ENCODE measurements at regions not wholly inside any gene's neighbourhood (a gene's known extent, or its start where the extent isn't known, plus 50 kb on each side); places are given as distances from the start of the nearest gene placed in this dataset.
A peak's percentile ranks its signal among the peaks of the same experiment; 100 is the strongest.

DNA sequence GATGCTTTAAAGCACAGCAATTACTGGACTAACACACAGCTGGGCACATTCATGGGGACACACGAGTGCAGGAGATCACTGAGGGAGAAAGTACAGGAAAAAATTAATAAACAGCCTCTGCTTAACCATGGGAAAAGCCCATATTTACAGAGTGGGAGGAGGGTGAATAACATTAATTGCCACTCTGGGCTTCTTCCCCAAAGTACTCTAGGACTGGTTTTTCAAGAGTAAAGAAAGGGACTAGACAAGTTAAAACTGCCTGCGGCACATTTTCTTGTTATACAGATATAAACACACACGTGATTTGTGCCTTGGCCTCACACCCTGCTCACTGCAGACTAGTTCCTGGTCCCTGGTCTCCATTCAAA is 179.7 kb upstream of the TET2 start:
- 0 to 83% (median 57%) methylated on average over 2 to 3 of the region's 3 CpGs; no CpG with 5 or more reads in 2 of the 10 experiments for WGBS, 10 experiments
- in situ Hi-C loops (cut with MboI; ENCODE audit: low pct_unique_long_range_greater_than_20kb in 2 of 9, low sequenced_read_pairs in 9 of 9, unreplicated experiment in 9 of 9): no loop called here
- no peaks in the 10 kb centered on the region for H3K4me1 ChIP-seq (replicated peaks in 1 of 2)
- H3K4me3 ChIP-seq: no peak overlapping the region
- ATAC-seq (replicated peaks in 6 of 8): peak in 2 of 8 experiments; percentile 27 to 48
- peak overlapping the region in 1 of 2 donors; percentile 39 for H3K27ac ChIP-seq

- in situ Hi-C loops (cut with MboI; ENCODE audit: low pct_unique_long_range_greater_than_20kb in 2 of 9, low sequenced_read_pairs in 9 of 9, unreplicated experiment in 9 of 9): no loop called here
- no peak overlapping the region for H3K27ac ChIP-seq
- 2 to 100% (median 79%) methylated on average over 1 to 3 of the region's 3 CpGs for WGBS, 10 experiments
- H3K4me3 ChIP-seq: no peak overlapping the region
- no peak for ATAC-seq (replicated peaks in 6 of 8)
- H3K4me1 ChIP-seq (replicated peaks in 1 of 2): no peaks in the 10 kb centered on the region
Observed at GRCh38 chr4:104969394-104970082, 177.1 kb upstream of the TET2 start.

GRCh38 chr4:104971462-104971861 is 175.2 kb upstream of the TET2 start:
- no peaks in the 10 kb centered on the region for H3K4me1 ChIP-seq (replicated peaks in 1 of 2)
- no peak overlapping the region for H3K4me3 ChIP-seq
- 0 to 100% (median 95%) methylated on average over 1 to 2 of the region's 2 CpGs; no CpG with 5 or more reads in 1 of the 10 experiments for WGBS, 10 experiments
- in situ Hi-C loops (cut with MboI; ENCODE audit: low pct_unique_long_range_greater_than_20kb in 2 of 9, low sequenced_read_pairs in 9 of 9, unreplicated experiment in 9 of 9): no loop called here
- no peak overlapping the region for H3K27ac ChIP-seq
- ATAC-seq (replicated peaks in 6 of 8): peak in 2 of 8 experiments; percentile 37 to 46

DNA sequence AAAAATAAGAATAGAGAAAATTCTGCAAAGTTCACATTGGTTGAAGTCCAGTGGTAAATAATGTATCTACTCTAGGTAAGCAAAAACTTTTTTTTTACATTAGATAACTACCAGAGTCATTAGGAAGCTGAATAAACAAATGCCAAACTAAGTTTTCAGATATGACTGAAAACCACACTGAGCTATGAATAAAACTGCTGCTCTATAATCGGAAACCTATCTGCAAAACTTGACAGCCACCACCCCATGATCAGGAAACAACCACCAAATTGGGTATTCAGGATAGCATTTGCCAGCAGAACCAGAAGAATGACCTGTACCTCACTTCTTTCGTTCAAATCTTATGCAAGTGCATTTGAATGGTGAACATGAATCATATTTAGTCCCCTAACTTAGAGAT is 173.0 kb upstream of the TET2 start:
- peak in 1 of 8 experiments; percentile 20 for ATAC-seq (replicated peaks in 6 of 8)
- no peaks in the 10 kb centered on the region for H3K4me1 ChIP-seq (replicated peaks in 1 of 2)
- 0 to 100% (median 85%) methylated on average over 1 to 2 of the region's 2 CpGs for WGBS, 10 experiments
- H3K4me3 ChIP-seq: no peak overlapping the region
- H3K27ac ChIP-seq: no peak overlapping the region
- in situ Hi-C loops (cut with MboI; ENCODE audit: low pct_unique_long_range_greater_than_20kb in 2 of 9, low sequenced_read_pairs in 9 of 9, unreplicated experiment in 9 of 9): no loop called here

DNA sequence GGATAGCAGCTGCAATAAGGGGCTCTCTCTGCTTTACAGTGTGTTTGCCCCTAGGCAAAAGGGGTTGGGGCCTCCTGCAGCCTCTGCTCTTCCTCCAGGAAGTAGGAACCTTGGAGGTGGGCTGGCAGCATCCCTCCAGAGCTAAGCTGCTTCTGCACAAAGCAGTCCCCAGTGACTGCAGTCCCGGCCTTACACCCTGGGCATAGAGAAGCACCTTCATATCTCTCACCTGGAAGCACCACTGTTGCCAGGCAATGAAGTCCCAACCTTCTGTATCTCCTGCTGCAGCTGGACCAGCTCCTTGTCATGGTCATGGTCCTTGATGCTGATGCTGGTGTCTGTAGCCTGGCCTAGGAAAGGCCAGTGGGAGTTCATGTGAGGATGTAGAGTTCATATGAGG is 171.1 kb upstream of the TET2 start:
- H3K4me1 ChIP-seq (replicated peaks in 1 of 2): no peaks in the 10 kb centered on the region
- ATAC-seq (replicated peaks in 6 of 8): no peak
- WGBS, 10 experiments: 0 to 50% (median 20%) methylated on average over 1 of the region's 1 CpG; no CpG with 5 or more reads in 7 of the 10 experiments
- H3K4me3 ChIP-seq: no peak overlapping the region
- H3K27ac ChIP-seq: no peak overlapping the region
- in situ Hi-C loops (cut with MboI; ENCODE audit: low pct_unique_long_range_greater_than_20kb in 2 of 9, low sequenced_read_pairs in 9 of 9, unreplicated experiment in 9 of 9): no loop called here

- ATAC-seq (replicated peaks in 6 of 8): no peak
- Histone ChIP-seq H3K27ac (no peak overlapping the region), H3K4me1 (replicated peaks in 1 of 2) (no peaks in the 10 kb centered on the region), H3K4me3 (no peak overlapping the region)
- 17 to 100% (median 71%) methylated on average over 1 to 2 of the region's 2 CpGs; no CpG with 5 or more reads in 3 of the 10 experiments for WGBS, 10 experiments
- in situ Hi-C loops (cut with MboI; ENCODE audit: low pct_unique_long_range_greater_than_20kb in 2 of 9, low sequenced_read_pairs in 9 of 9, unreplicated experiment in 9 of 9): no loop called here
Observed at GRCh38 chr4:104976262-104976661, 170.4 kb upstream of the TET2 start.

DNA sequence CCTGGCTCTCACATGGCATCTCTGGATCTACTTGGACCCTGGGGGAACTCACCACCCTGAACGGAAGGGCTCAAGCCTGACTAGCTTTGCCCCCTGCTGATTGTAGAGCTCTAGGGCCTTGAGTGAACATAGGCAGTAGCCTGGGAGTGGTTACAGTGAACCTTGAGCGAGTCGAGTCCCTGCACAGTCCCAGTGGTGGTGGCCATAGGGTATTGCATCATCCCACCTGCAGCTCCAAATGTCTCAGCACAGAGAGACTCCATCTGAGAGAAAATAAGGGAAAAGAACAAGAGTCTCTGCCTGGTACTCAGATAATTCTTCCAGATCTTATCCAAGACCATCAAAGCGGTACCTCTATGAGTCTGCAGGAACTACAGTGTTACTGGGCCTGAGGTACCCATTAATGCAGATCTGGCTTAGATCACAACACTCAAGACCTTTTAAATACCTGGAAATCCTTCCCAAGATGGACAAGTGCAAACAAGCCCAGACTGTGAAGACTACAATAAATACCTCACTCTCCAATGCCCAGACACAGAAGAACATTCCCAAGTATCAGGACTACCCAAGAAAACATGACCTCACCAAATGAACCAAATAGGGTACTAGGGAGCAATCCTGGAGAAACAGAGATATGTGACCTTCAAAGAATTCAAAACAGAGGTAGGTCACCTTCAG is 167.5 kb upstream of the TET2 start:
- in situ Hi-C loops (cut with MboI; ENCODE audit: low pct_unique_long_range_greater_than_20kb in 2 of 9, low sequenced_read_pairs in 9 of 9, unreplicated experiment in 9 of 9): no loop called here
- Histone ChIP-seq H3K27ac (no peak overlapping the region), H3K4me3 (no peak overlapping the region), H3K4me1 (replicated peaks in 1 of 2) (no peaks in the 10 kb centered on the region)
- no peak for ATAC-seq (replicated peaks in 6 of 8)
- WGBS, 10 experiments: 23 to 100% (median 100%) methylated on average over 1 to 4 of the region's 4 CpGs; no CpG with 5 or more reads in 6 of the 10 experiments

DNA sequence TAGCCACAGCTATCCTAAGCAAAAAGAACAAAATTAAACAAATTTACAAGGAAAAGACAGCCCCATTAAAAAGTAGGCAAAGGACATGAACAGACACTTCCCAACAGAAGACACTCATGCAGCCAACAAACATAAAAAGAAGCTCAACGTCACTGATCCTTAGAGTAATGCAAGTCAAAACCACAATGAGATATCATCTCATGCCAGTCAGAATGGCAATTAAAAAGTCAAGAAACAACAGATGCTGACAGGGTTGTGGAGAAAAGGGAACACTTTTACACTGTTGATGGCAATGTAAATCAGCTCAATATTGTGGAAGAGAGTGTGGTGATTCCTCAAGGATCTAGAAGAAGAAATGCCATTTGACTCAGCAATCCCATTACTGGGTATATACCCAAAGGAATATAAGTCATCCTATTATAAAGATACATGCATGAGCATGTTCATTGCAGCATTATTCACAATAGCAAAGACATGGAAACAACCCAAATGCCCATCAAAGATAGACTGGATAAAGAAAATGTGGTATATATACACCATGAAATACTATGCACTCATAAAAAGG is 163.0 kb upstream of the TET2 start:
- 0 to 100% (median 63%) methylated on average over 1 of the region's 1 CpG for WGBS, 10 experiments
- no peak for ATAC-seq (replicated peaks in 6 of 8)
- Histone ChIP-seq H3K4me3 (no peak overlapping the region), H3K27ac (no peak overlapping the region), H3K4me1 (replicated peaks in 1 of 2) (no peaks in the 10 kb centered on the region)
- in situ Hi-C loops (cut with MboI; ENCODE audit: low pct_unique_long_range_greater_than_20kb in 2 of 9, low sequenced_read_pairs in 9 of 9, unreplicated experiment in 9 of 9): no loop called here

DNA sequence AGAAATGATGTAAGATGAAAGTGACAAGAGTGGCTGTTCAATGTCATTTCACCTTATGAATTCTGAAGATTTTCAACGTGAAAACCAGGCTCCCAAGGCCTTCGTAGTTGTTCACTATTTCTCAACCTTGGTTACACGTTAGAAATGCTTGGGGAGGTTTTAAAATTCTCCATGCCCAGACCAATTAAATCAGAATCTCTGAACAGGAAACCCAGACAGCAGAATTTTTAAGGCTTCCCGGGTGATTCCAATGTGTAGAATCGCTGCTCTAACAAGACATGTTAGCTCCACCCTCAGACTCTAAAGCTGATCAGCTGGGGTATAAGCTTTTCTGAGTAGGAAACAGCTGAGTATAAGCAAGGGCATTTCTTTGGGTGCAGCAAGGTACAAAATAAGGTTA is 160.4 kb upstream of the TET2 start:
- Histone ChIP-seq H3K4me3 (no peak overlapping the region), H3K27ac (no peak overlapping the region), H3K4me1 (replicated peaks in 1 of 2) (no peaks in the 10 kb centered on the region)
- in situ Hi-C loops (cut with MboI; ENCODE audit: low pct_unique_long_range_greater_than_20kb in 2 of 9, low sequenced_read_pairs in 9 of 9, unreplicated experiment in 9 of 9): no loop called here
- ATAC-seq (replicated peaks in 6 of 8): no peak
- 10 to 93% (median 60%) methylated on average over 1 to 5 of the region's 5 CpGs; no CpG with 5 or more reads in 1 of the 10 experiments for WGBS, 10 experiments

- 0 to 85% (median 48%) methylated on average over 1 to 4 of the region's 4 CpGs for WGBS, 10 experiments
- H3K4me3 ChIP-seq: no peak overlapping the region
- H3K27ac ChIP-seq: no peak overlapping the region
- H3K4me1 ChIP-seq (replicated peaks in 1 of 2): no peaks in the 10 kb centered on the region
- ATAC-seq (replicated peaks in 6 of 8): peak in 6 of 8 experiments; percentile 22 to 94 (median 50)
- in situ Hi-C loops (cut with MboI; ENCODE audit: low pct_unique_long_range_greater_than_20kb in 2 of 9, low sequenced_read_pairs in 9 of 9, unreplicated experiment in 9 of 9): no loop called here
Observed at GRCh38 chr4:104989371-104989770, 157.3 kb upstream of the TET2 start.

GRCh38 chr4:105002278-105002677 is 144.4 kb upstream of the TET2 start:
- ATAC-seq (replicated peaks in 6 of 8): peak in 1 of 8 experiments; percentile 56
- no peak overlapping the region for H3K27ac ChIP-seq
- no peak overlapping the region for H3K4me3 ChIP-seq
- in situ Hi-C loops (cut with MboI; ENCODE audit: low pct_unique_long_range_greater_than_20kb in 2 of 9, low sequenced_read_pairs in 9 of 9, unreplicated experiment in 9 of 9): no loop called here
- WGBS, 10 experiments: 17 to 100% (median 88%) methylated on average over 1 to 5 of the region's 6 CpGs; no CpG with 5 or more reads in 6 of the 10 experiments
- no peaks in the 10 kb centered on the region for H3K4me1 ChIP-seq (replicated peaks in 1 of 2)

GRCh38 chr4:105014234-105014633 is 132.4 kb upstream of the TET2 start:
- Histone ChIP-seq H3K4me1 (replicated peaks in 1 of 2) (no peaks in the 10 kb centered on the region), H3K4me3 (no peak overlapping the region), H3K27ac (no peak overlapping the region)
- no peak for ATAC-seq (replicated peaks in 6 of 8)
- in situ Hi-C loops (cut with MboI; ENCODE audit: low pct_unique_long_range_greater_than_20kb in 2 of 9, low sequenced_read_pairs in 9 of 9, unreplicated experiment in 9 of 9): no loop called here

GRCh38 chr4:105014635-105015034 is 132.0 kb upstream of the TET2 start:
- no peak for ATAC-seq (replicated peaks in 6 of 8)
- no peaks in the 10 kb centered on the region for H3K4me1 ChIP-seq (replicated peaks in 1 of 2)
- H3K4me3 ChIP-seq: no peak overlapping the region
- 2 to 90% (median 72%) methylated on average over 2 to 4 of the region's 4 CpGs for WGBS, 10 experiments
- in situ Hi-C loops (cut with MboI; ENCODE audit: low pct_unique_long_range_greater_than_20kb in 2 of 9, low sequenced_read_pairs in 9 of 9, unreplicated experiment in 9 of 9): no loop called here
- no peak overlapping the region for H3K27ac ChIP-seq
